NCI-H82 (cell line): ENCODE measurements at regions not wholly inside any gene's neighbourhood (a gene's known extent, or its start where the extent isn't known, plus 50 kb on each side); places are given as distances from the start of the nearest gene placed in this dataset.
A peak's percentile ranks its signal among the peaks of the same experiment; 100 is the strongest.

Source experiments
- DNase-seq: peaks from one replicate; lab custom pipeline; 2025; lab: John Stamatoyannopoulos, UW

- peak; percentile 52 for DNase-seq
Measured at GRCh38 chr13:105048677-105049076, 1486.8 kb downstream of the EFNB2 start.

- no peak for DNase-seq
Measured at GRCh38 chr13:105047676-105048295, 1487.7 kb downstream of the EFNB2 start.

GRCh38 chr13:105037110-105037509 lies 1498.4 kb downstream of the EFNB2 start:
- DNase-seq, result no peak

GRCh38 chr13:105035092-105035491 lies 1500.4 kb downstream of the EFNB2 start:
- DNase-seq, result no peak

GRCh38 chr13:105033999-105034398 lies 1501.5 kb downstream of the EFNB2 start:
- no peak for DNase-seq

- no peak for DNase-seq
Measured at GRCh38 chr13:105031306-105031705, 1504.2 kb downstream of the EFNB2 start.

- DNase-seq, result no peak
Measured at GRCh38 chr13:105030851-105031250, 1504.6 kb downstream of the EFNB2 start.

GRCh38 chr13:105019073-105019472 lies 1516.4 kb downstream of the EFNB2 start:
- DNase-seq, result no peak

GRCh38 chr13:105016266-105016665 lies 1519.2 kb downstream of the EFNB2 start:
- DNase-seq, result no peak

GRCh38 chr13:105008604-105009003 lies 1526.9 kb downstream of the EFNB2 start:
- peak; percentile 66 for DNase-seq

- DNase-seq, result no peak
Measured at GRCh38 chr13:105007166-105007808, 1528.2 kb downstream of the EFNB2 start.

- DNase-seq, result no peak
Measured at GRCh38 chr13:104996022-104996421, 1539.4 kb downstream of the EFNB2 start.

GRCh38 chr13:104993708-104994107 lies 1541.8 kb downstream of the EFNB2 start:
- DNase-seq, result peak; percentile 37

GRCh38 chr13:104987621-104988020 lies 1547.8 kb downstream of the EFNB2 start:
- DNase-seq, result no peak

GRCh38 chr13:104984296-104984818 lies 1551.1 kb downstream of the EFNB2 start:
- DNase-seq, result peak; percentile 23

GRCh38 chr13:104983601-104984000 lies 1551.9 kb downstream of the EFNB2 start:
- DNase-seq, result no peak

- DNase-seq, result no peak
Measured at GRCh38 chr13:104980586-104980985, 1554.9 kb downstream of the EFNB2 start.

- DNase-seq, result no peak
Measured at GRCh38 chr13:104979281-104980030, 1556.0 kb downstream of the EFNB2 start.

GRCh38 chr13:104976986-104977385 lies 1558.5 kb downstream of the EFNB2 start:
- no peak for DNase-seq

- no peak for DNase-seq
Measured at GRCh38 chr13:104975272-104975671, 1560.2 kb downstream of the EFNB2 start.

- DNase-seq, result no peak
Measured at GRCh38 chr13:104968876-104969275, 1566.6 kb downstream of the EFNB2 start.

- no peak for DNase-seq
Measured at GRCh38 chr13:104967836-104968630, 1567.4 kb downstream of the EFNB2 start.
